CD4-positive, alpha-beta T cell treated with Interleukin-2 at 100 ng/mL for 4 hours (primary cell): ENCODE measurements at regions not wholly inside any gene's neighbourhood (a gene's known extent, or its start where the extent isn't known, plus 50 kb on each side); places are given as distances from the start of the nearest gene placed in this dataset.

Source experiments
- DNase-seq: peaks from one replicate; pipeline ENCODE4 v3.0.0-alpha.2; 2020; ENCODE audit warnings: low spot score

DNA sequence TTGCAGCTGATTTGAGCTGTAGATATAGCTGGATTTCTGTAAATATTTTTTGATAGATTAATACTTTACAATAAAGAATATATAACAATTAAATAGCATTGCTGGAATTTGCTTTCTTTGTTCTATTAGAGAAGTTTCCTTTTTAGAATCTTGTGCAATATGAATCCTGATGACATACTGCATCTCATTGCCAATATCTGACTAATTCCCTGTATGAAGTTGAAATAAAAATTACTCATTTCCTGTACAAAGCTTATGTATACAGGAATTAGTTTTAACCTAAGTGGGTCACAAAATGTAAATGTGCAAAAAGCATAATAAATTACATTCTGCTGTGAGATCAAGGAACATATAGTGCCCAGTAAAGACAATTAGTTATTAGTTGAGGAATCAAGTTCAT lies 72.8 kb upstream of the TMEFF2 start:
- no peak for DNase-seq

DNA sequence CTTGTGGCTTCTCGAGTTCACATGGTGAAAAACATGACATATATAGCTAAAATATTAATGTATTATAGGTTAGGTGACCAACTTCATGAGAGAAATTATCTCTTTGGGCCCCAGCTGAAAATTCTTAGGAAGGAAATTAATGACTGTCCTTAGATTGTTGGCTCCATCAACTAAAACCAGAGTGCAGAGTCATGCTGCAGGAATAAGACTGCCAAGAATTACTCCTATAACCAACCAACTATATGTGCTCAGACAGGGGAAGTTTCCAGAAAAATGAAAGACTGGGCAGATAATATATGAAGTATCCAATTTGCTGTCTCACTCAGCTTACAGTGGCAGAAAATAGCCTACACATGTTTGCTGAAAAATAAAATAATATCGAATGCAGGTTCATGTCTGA lies 71.0 kb upstream of the TMEFF2 start:
- DNase-seq: no peak

DNA sequence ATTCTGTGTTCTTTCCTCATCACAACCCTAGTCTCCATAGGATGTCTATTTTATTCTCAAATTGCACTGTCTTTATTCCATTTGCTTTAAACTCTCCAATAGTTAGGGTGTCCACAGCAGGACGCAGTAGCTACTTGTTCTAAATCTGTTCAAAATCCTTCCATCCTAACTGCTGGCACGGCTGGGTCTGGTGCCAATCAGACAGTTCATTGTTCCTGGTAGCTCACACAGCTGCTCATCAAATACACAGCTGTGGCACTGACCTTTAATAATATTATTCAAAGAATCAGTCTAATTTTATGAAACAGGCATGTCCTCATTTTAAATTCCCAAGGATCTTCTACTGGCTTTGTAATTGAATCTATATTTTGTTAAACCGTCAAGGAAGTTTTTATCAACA lies 59.7 kb upstream of the TMEFF2 start:
- DNase-seq: no peak

DNA sequence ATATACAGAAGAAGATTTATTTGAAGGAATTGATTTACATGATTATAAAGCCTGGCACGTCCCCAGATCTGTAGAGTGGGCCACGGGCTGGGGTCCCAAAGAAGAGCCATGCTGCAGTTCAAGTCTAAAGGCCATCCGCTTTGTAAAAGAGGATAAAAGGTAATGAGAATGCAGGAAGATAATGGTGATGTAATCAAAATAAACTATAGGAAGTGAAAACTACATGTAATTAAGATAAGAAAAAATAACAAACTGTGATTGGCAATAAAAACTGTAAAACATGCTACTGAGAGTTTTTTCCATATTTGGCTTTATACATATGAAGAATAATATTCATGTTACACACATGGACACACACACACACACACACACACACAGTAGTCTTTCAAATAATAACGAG lies 59.0 kb upstream of the TMEFF2 start:
- no peak for DNase-seq

DNA sequence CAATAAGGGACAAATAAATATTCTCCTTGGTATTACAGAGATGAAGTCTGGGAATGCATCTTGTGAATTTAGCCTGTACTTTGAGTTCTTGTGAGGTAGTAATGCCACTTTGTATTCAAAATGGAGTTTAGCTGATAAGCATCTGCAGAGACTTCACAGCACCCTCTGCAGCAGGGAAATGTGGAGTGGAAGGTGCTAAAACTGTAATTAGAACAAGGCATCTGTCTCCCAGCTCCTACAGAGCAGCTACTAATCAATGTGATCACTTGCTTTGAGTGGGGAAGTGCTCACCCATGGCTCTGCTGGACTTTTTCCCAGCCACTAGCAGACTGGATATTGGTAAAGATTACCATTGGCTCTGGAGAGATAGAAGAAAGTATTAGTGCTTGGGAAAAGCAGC lies 56.2 kb upstream of the TMEFF2 start:
- no peak for DNase-seq

DNA sequence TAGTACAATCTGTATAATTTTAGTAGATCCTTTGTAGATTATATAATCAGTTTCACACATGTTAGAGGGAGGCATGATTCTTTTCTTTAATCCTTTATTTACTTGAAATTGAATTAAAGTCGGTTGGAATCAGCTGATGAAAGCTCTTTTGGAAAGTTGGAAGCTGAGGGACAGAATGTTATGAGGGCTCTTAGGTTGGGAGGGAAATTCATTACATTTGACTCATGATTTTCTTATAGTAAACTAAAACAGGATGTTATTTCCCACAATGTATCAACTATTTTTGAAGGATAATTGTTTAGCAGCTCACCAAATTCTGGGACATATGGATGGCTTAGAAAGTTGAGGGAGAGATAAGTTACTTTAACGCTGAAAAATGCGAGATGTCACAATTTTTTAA lies 52.7 kb upstream of the TMEFF2 start:
- DNase-seq: no peak

DNA sequence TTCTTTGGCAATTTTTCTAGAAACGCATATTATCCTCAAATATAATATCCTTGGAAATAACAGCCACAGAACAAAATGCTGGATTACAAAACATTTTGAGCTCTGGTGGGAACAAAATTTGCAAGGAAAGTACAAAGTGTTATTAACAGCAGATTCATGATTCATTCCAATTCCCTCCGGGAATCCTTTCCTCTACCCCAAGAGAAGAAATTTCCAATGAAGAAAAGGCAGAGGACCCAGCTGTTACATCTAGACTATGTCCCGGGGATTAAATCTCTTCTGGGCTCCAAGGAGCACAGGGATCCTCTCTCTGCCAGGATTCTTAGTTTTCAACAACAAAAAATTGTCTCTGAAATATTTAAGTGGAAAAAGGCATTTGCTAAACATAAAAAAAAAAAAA lies 51.6 kb upstream of the TMEFF2 start:
- DNase-seq: no peak

DNA sequence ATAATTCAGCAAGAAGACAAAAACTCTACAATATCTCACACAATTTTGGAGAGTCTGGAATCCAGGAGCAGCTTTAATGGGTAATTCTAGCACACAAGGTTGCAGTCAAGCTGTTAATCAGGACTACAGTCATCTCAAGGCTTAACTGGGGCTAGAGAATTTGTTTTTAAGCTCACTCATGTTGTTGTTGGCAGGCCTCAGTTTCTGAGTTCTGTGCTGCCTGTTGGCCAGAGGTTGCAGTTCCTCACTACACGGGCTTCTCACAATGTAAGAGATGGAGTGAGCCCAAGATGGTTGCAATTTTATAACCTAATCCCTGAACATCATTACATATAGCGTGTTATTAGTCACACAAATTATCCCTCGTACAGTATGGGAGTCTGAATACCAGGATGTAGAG lies 50.6 kb upstream of the TMEFF2 start:
- DNase-seq: no peak
